Psoas muscle (tissue), 7 donors: ENCODE measurements at regions not wholly inside any gene's neighbourhood (a gene's known extent, or its start where the extent isn't known, plus 50 kb on each side); places are given as distances from the start of the nearest gene placed in this dataset.

Experiments
- ATAC-seq, 4 donors: fragments of 200-7000 bp; cut with Tn5 transposase; one replicate each; pipeline ENCODE4 v1.9.1; 2020; ENCODE audit warnings: moderate library complexity in 3 of 4, mild to moderate bottlenecking in 2 of 4
- DNase-seq, 2 donors: peaks; one replicate each; pipeline ENCODE4 v3.0.0-alpha.2; 2020
- H3K27ac ChIP-seq: fragments of 200-600 bp; one replicate; pipeline ENCODE4 v1.8.0; 2022
- H3K27me3 ChIP-seq, 3 donors: fragments of 200-600 bp in 1 of 3; one replicate each; pipeline versions ENCODE4 v1.6.1 to v1.8.0; 2013 to 2022; ENCODE audit warnings: low read length in 2 of 3, mild to moderate bottlenecking in 2 of 3, moderate library complexity in 1 of 3; ENCODE audit not compliant: insufficient read depth in 3 of 3
- H3K36me3 ChIP-seq, 2 donors: fragments of 200-600 bp in 1 of 2; one replicate each; pipeline versions ENCODE4 v1.6.1 to v1.8.0; 2013 to 2022; ENCODE audit warnings: low read depth in 1 of 2, mild to moderate bottlenecking in 1 of 2, moderate library complexity in 1 of 2; ENCODE audit not compliant: insufficient read depth in 1 of 2
- H3K4me1 ChIP-seq: fragments of 200-600 bp; one replicate; pipeline ENCODE4 v1.8.0; 2022
- H3K4me3 ChIP-seq: fragments of 200-600 bp; one replicate; pipeline ENCODE4 v1.8.0; 2022; ENCODE audit warnings: mild to moderate bottlenecking
- H3K9me3 ChIP-seq: fragments of 200-600 bp; one replicate; pipeline ENCODE4 v1.8.0; 2022
- CTCF ChIP-seq: fragments of 200-600 bp; IDR thresholded peaks from one replicate; pipeline ENCODE4 v1.8.0; 2022; ENCODE audit warnings: antibody characterized with exemption
- WGBS, 3 donors: extraction: QIAGEN DNeasy Blood & Tissue Kit; methylation state at CpG; one replicate each; pipeline versions ENCODE4 v1.1.6 to v1.1.7; 2013; 5-methylcytosine and 5-hydroxymethylcytosine counted together
- intact Hi-C, 2 donors: fragments of 100-400 bp; cut with DNase I; formaldehyde crosslinking; loops; one replicate each; pipeline versions ENCODE4 v1.11.0 to v1.14.2; 2022
- donor health status: healthy with polysubstance abuse.
- donor health status: DM: no; HTN: no; CAD: no; lungs with moderate emphysema.
- donor health status: Bipolar disorder and iron deficiency.
- donor health status: healthy.
- donor health status: DM: yes; HTN: yes; CAD: no.
- donor health status: DM: no; HTN: no; CAD: no.
- donor health status: DM: yes; HTN: yes; CAD: no.

- intact Hi-C loops, result no loop called here
- no peaks in the 10 kb centered on the region for H3K9me3 ChIP-seq
- no peaks in the 10 kb centered on the region for H3K27me3 ChIP-seq
- no peaks in the 10 kb centered on the region for H3K36me3 ChIP-seq
- no peak overlapping the region for H3K27ac ChIP-seq
- DNase-seq (no peak), ATAC-seq (no peak)
- TF ChIP-seq CTCF, result no peak
- H3K4me1 ChIP-seq, result no peaks in the 10 kb centered on the region
- no peak overlapping the region for H3K4me3 ChIP-seq
These were observed 345.0 kb downstream of the NDFIP2 start for GRCh38 chr13:79825959-79826358.

- 93 to 97% (median 94%) methylated on average over 1 of the region's 1 CpG for WGBS, 3 donors
- H3K4me3 ChIP-seq, result no peak overlapping the region
- ATAC-seq, result no peak
- DNase-seq, result no peak
- no peak overlapping the region for H3K27ac ChIP-seq
- intact Hi-C loops, result no loop called here
- H3K9me3 ChIP-seq, result no peaks in the 10 kb centered on the region
- no peaks in the 10 kb centered on the region for H3K36me3 ChIP-seq
- no peaks in the 10 kb centered on the region for H3K4me1 ChIP-seq
- no peak for TF ChIP-seq CTCF
- no peaks in the 10 kb centered on the region for H3K27me3 ChIP-seq
These were observed 334.1 kb downstream of the NDFIP2 start for GRCh38 chr13:79815041-79815440.

- no peaks in the 10 kb centered on the region for H3K4me1 ChIP-seq
- H3K27me3 ChIP-seq, result no peaks in the 10 kb centered on the region
- ATAC-seq (no peak), DNase-seq (no peak)
- no peak overlapping the region for H3K4me3 ChIP-seq
- no peaks in the 10 kb centered on the region for H3K9me3 ChIP-seq
- no peak for TF ChIP-seq CTCF
- intact Hi-C loops, result no loop called here
- no peaks in the 10 kb centered on the region for H3K36me3 ChIP-seq
- 82 to 92% (median 90%) methylated on average over 2 of the region's 2 CpGs for WGBS, 3 donors
- H3K27ac ChIP-seq, result no peak overlapping the region
These were observed 331.3 kb downstream of the NDFIP2 start for GRCh38 chr13:79812070-79812850.

- DNase-seq, result no peak
- no peak for TF ChIP-seq CTCF
- intact Hi-C loops, result no loop called here
- Histone ChIP-seq H3K27me3 (no peaks in the 10 kb centered on the region), H3K36me3 (no peaks in the 10 kb centered on the region), H3K27ac (no peak overlapping the region), H3K9me3 (no peaks in the 10 kb centered on the region), H3K4me3 (no peak overlapping the region), H3K4me1 (no peaks in the 10 kb centered on the region)
- no peak for ATAC-seq
- WGBS, 3 donors, result 38 to 56% (median 43%) methylated on average over 2 of the region's 2 CpGs
These were observed 330.2 kb downstream of the NDFIP2 start for GRCh38 chr13:79811170-79811569.

- no peaks in the 10 kb centered on the region for H3K36me3 ChIP-seq
- WGBS, 3 donors, result 36 to 44% (median 42%) methylated on average over 4 of the region's 4 CpGs
- H3K4me3 ChIP-seq, result no peak overlapping the region
- H3K4me1 ChIP-seq, result no peaks in the 10 kb centered on the region
- intact Hi-C loops, result no loop called here
- no peak for TF ChIP-seq CTCF
- H3K27ac ChIP-seq, result no peak overlapping the region
- H3K9me3 ChIP-seq, result no peaks in the 10 kb centered on the region
- ATAC-seq (no peak), DNase-seq (no peak)
- no peaks in the 10 kb centered on the region for H3K27me3 ChIP-seq
These were observed 329.7 kb downstream of the NDFIP2 start for GRCh38 chr13:79810669-79811068.
